ENCODE measurements at regions not wholly inside any gene's neighbourhood (a gene's known extent, or its start where the extent isn't known, plus 50 kb on each side); places are given as distances from the start of the nearest gene placed in this dataset.

DNA sequence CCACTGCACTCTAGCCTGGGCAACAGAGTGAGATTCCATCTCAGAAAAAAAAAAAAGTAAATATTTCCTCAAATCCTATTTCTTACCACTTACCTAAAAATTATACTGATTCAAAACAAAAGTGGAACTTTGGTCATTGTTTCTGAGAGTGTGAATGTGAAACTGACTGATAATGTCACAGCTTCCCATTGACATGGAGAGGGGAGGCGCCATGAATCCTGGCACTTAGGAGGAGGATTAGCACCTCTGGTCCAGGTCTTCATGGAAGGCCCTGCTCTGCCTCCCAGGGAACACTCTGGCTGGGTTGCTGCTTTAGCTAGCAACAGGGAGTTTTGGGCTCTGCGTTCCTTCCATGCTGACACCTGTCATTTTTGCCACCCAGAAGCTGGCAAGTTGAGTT is 154.3 kb upstream of the SALL1 start:
- intact Hi-C loops (cut with micrococcal nuclease; ENCODE audit: unreplicated experiment) = no loop called here
- no peak overlapping the region for H3K4me3 ChIP-seq (replicated peaks in 1 of 3; ENCODE audit: insufficient read depth in 1 of 3, low read depth in 2 of 3, low read length in 3 of 3)
- DNase-seq (ENCODE audit: low spot score) = no peak
- H3K4me2 ChIP-seq (ENCODE audit: low read depth, low read length) = no peak overlapping the region
- no peaks in the 10 kb centered on the region for H4K20me1 ChIP-seq (ENCODE audit: insufficient read depth, low read length)
- ChIA-PET POLR2A (no interaction called here), CTCF (ENCODE audit: low intra/inter-chr PET ratio, low total read pairs) (no interaction called here)
- WGBS (ENCODE audit: low lambda C conversion rate) = 54% methylated on average over 1 of the region's 2 CpGs
- no peak for FAIRE-seq
- in situ Hi-C loops (cut with HindIII; ENCODE audit: extremely low pct_ligation_motif_present, low pct_unique_long_range_greater_than_20kb) = no loop called here
- H3K27ac ChIP-seq (ENCODE audit: extremely low read length, insufficient read depth, low read length) = no peak overlapping the region
- no peaks in the 10 kb centered on the region for H3K4me1 ChIP-seq (ENCODE audit: insufficient read depth, low read length)
- H3K9ac ChIP-seq (ENCODE audit: insufficient read depth, low read depth, low read length) = no peak overlapping the region
- no peaks in the 10 kb centered on the region for H3K79me2 ChIP-seq (ENCODE audit: insufficient read depth, low read length)
- no TSS peak for BruUV-seq (replicated peaks)
- no peaks in the 10 kb centered on the region for H3K27me3 ChIP-seq (ENCODE audit: control insufficient read depth in 1 of 2, insufficient read depth in 2 of 2, low read length in 2 of 2)
- H3K36me3 ChIP-seq (replicated peaks in 1 of 2; ENCODE audit: control insufficient read depth in 1 of 2, insufficient read depth in 2 of 2, low read length in 2 of 2) = no peaks in the 10 kb centered on the region
- H3K9me3 ChIP-seq (ENCODE audit: low read length) = no peaks in the 10 kb centered on the region
- no peak overlapping the region for H2AFZ ChIP-seq (ENCODE audit: low read length)
- ATAC-seq = no peak
- TF ChIP-seq, protein P1, sequence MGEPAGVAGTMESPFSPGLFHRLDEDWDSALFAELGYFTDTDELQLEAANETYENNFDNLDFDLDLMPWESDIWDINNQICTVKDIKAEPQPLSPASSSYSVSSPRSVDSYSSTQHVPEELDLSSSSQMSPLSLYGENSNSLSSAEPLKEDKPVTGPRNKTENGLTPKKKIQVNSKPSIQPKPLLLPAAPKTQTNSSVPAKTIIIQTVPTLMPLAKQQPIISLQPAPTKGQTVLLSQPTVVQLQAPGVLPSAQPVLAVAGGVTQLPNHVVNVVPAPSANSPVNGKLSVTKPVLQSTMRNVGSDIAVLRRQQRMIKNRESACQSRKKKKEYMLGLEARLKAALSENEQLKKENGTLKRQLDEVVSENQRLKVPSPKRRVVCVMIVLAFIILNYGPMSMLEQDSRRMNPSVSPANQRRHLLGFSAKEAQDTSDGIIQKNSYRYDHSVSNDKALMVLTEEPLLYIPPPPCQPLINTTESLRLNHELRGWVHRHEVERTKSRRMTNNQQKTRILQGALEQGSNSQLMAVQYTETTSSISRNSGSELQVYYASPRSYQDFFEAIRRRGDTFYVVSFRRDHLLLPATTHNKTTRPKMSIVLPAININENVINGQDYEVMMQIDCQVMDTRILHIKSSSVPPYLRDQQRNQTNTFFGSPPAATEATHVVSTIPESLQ (CRISPR knock-in tag; conservative IDR thresholded peaks at IDR 0.05) = no peak
- TF ChIP-seq ZNF713 (CRISPR knock-in tag; IDR thresholded peaks at IDR 0.05) (no peak), ZBTB42 (CRISPR knock-in tag; IDR thresholded peaks at IDR 0.05) (no peak), CHCHD3 (CRISPR knock-in tag; IDR thresholded peaks at IDR 0.05) (no peak), SAFB2 (CRISPR knock-in tag; IDR thresholded peaks at IDR 0.05; ENCODE audit: borderline replicate concordance, low read depth) (no peak), FIP1L1 (IDR thresholded peaks at IDR 0.05; ENCODE audit: borderline replicate concordance, insufficient read depth, low read depth, low read length) (no peak), KLF9 (CRISPR knock-in tag; IDR thresholded peaks at IDR 0.05; ENCODE audit: low read depth) (no peak), ZNF234 (CRISPR knock-in tag; conservative IDR thresholded peaks at IDR 0.05) (no peak), ZNF605 (CRISPR knock-in tag; IDR thresholded peaks at IDR 0.05) (no peak), KLF16 (CRISPR knock-in tag; IDR thresholded peaks at IDR 0.05) (no peak), ZNF567 (CRISPR knock-in tag; IDR thresholded peaks at IDR 0.05; ENCODE audit: borderline replicate concordance) (no peak), SRSF1 (optimal IDR thresholded peaks at IDR 0.05; ENCODE audit: low read depth, low read length) (no peak), ZNF552 (CRISPR knock-in tag; IDR thresholded peaks at IDR 0.05; ENCODE audit: borderline replicate concordance) (no peak)
- TF ChIP-seq, protein P2, sequence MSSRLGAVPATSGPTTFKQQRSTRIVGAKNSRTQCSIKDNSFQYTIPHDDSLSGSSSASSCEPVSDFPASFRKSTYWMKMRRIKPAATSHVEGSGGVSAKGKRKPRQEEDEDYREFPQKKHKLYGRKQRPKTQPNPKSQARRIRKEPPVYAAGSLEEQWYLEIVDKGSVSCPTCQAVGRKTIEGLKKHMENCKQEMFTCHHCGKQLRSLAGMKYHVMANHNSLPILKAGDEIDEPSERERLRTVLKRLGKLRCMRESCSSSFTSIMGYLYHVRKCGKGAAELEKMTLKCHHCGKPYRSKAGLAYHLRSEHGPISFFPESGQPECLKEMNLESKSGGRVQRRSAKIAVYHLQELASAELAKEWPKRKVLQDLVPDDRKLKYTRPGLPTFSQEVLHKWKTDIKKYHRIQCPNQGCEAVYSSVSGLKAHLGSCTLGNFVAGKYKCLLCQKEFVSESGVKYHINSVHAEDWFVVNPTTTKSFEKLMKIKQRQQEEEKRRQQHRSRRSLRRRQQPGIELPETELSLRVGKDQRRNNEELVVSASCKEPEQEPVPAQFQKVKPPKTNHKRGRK (CRISPR knock-in tag; IDR thresholded peaks at IDR 0.05) = no peak
- TF ChIP-seq, protein P3, sequence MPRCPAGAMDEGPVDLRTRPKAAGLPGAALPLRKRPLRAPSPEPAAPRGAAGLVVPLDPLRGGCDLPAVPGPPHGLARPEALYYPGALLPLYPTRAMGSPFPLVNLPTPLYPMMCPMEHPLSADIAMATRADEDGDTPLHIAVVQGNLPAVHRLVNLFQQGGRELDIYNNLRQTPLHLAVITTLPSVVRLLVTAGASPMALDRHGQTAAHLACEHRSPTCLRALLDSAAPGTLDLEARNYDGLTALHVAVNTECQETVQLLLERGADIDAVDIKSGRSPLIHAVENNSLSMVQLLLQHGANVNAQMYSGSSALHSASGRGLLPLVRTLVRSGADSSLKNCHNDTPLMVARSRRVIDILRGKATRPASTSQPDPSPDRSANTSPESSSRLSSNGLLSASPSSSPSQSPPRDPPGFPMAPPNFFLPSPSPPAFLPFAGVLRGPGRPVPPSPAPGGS (CRISPR knock-in tag; IDR thresholded peaks at IDR 0.05) = no peak
- TF ChIP-seq, protein P4, sequence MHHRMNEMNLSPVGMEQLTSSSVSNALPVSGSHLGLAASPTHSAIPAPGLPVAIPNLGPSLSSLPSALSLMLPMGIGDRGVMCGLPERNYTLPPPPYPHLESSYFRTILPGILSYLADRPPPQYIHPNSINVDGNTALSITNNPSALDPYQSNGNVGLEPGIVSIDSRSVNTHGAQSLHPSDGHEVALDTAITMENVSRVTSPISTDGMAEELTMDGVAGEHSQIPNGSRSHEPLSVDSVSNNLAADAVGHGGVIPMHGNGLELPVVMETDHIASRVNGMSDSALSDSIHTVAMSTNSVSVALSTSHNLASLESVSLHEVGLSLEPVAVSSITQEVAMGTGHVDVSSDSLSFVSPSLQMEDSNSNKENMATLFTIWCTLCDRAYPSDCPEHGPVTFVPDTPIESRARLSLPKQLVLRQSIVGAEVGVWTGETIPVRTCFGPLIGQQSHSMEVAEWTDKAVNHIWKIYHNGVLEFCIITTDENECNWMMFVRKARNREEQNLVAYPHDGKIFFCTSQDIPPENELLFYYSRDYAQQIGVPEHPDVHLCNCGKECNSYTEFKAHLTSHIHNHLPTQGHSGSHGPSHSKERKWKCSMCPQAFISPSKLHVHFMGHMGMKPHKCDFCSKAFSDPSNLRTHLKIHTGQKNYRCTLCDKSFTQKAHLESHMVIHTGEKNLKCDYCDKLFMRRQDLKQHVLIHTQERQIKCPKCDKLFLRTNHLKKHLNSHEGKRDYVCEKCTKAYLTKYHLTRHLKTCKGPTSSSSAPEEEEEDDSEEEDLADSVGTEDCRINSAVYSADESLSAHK (CRISPR knock-in tag; IDR thresholded peaks at IDR 0.05; ENCODE audit: borderline replicate concordance) = no peak
